Amygdala (tissue), 56 donors: ENCODE measurements at regions not wholly inside any gene's neighbourhood (a gene's known extent, or its start where the extent isn't known, plus 50 kb on each side); places are given as distances from the start of the nearest gene placed in this dataset.

ENCODE experiments used
- DNase-seq, 56 donors: peaks; one replicate each; lab custom pipeline; 2025; lab: John Stamatoyannopoulos, UW

GRCh38 chr13:107531180-107531579 lies 684.2 kb downstream of the LIG4 start:
- DNase-seq: no peak

DNA sequence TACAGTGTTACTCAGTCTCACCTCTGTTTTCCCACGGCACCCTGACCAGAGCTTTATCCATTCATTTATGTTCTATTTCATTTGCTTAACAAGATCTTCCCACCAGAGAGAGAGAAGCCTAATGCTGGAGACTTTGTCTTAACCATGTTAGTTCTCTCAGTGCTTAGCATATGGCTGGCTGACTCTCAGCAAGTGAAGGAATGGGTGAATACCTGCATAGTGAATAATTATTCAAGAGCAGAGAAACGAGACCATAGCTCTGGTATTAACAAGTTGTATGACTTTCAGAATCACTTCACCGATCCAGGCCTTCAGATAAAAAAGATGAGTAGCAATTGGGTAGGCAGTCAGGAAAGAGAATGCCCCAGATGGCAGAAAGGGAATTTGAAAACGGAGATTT lies 686.3 kb downstream of the LIG4 start:
- DNase-seq: no peak

- DNase-seq: no peak
Observed at GRCh38 chr13:107518780-107519179, 696.6 kb downstream of the LIG4 start.

GRCh38 chr13:107518292-107518691 lies 697.0 kb downstream of the LIG4 start:
- DNase-seq: no peak

GRCh38 chr13:107516517-107516916 lies 698.8 kb downstream of the LIG4 start:
- no peak for DNase-seq

DNA sequence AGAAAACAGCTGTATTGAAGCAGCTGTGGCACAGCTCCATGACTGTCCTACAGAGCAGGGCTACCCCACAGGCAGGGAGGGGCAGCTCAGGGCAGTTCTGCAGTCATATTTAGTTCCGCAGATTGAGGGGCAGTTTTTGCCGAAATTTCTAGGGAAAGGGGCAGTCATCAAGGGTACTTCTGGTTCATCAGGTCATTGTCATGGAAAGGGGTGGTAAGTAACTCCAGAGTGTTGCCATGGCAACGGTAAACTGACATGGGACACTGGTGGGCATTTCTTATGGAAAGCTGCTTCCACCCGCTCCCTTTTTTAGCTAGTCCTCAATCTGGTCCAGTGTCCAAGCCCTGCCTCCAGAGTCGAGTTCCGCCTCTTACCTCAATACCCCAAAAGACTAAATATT lies 702.8 kb downstream of the LIG4 start:
- no peak for DNase-seq

DNA sequence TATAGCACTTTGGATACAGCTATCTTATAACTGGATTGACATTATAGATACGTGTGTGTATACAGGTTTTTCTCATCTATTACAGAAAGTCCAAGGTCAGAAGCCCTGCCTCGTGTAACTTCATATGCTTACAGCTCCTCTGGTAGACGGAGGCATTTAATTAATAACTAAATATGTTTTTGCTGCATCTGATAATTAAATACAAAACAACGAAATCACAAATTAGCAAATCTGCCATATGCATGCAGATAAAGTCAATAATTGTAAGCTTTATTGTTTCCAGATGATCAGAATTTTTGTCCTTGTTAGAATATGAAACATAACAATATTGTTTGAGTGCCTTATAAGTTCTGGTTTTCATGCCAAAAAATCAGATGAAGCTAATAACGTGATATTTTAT lies 717.7 kb downstream of the LIG4 start:
- no peak for DNase-seq

DNA sequence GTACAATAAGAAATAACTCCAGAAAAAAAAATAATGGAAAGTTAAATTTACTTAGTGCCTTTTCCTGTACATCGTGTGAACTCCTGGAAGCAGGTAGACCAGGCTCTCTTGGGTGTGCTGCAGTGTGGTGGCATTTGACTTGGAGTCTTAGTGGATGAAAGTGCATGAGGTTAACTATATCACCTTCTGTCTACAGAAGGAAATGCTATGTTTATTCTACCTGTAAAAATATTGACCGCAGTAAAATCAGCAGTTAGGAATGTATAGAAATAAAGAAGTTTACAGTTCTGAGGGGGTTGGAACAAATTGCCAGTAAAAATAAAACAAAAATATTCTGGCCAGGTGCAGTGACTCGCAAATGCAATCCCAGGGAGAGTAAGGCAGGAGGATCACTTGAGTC lies 722.1 kb downstream of the LIG4 start:
- no peak for DNase-seq

DNA sequence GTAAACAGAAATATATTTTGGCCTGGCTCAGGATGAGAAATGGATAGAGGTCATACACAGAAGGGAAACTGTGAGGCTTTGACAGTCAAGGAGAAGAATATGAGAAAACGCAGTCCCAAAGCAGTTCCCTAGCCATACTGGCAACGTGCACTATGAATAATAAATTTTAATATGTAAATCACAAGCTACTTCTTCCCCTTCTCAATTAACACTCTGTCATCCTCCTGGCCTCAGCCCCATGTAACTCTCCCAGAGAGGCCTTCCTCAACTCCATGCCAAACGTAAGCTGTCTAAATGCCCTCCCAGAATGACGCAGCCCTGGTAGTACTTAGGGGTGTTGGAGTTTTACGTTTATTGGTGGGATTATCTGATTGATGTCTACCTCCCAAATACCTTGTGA lies 732.6 kb downstream of the LIG4 start:
- DNase-seq: no peak

GRCh38 chr13:107480130-107480529 lies 735.2 kb downstream of the LIG4 start:
- DNase-seq: no peak

DNA sequence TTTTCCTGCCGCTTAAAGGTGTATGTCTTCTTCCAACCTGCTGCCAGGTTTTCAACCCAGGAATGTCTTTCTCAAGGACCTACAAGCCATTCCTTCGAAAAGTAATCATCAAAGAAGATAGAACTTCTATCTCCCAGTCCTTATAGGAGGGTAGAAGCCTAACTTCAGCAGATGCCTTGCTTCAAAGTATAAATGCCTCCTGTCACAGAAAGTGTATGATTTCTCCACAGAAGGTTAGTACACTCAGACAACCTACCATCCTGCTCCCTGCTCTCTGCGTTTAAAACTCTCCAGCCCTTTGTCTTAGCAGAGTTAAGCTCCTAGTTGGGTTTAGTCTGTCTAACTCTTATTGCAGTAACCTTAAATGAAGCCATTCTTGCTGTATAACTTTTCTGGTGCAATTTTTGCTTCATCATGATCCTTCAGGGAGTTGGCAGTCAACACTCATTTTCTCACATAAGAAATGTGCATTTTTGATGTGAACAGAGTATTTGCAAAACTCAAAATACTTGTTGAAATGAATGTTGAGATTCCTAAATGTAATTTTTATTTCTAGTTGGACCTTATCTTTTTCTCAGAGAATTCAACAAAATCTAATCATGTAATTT lies 737.5 kb downstream of the LIG4 start:
- DNase-seq: no peak

GRCh38 chr13:107475753-107476453 lies 739.4 kb downstream of the LIG4 start:
- no peak for DNase-seq

DNA sequence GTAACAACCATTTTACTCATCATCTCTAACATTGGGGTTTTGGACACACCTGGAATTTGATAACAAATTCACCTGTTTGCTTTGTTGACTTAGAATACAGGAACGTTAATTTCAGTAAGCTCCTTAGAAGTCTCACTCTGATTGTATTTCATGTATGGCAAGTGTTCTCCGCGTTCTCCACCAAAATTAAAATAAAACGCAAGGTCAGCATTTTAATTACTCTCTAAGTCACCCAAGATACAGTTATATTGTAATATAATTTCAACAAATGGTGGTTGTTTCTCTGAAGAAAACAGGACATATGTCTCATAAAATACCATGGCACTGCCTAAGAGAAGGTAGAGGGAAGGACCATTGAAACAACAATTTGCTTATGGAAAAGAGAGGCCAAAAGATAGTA lies 742.1 kb downstream of the LIG4 start:
- DNase-seq: no peak

DNA sequence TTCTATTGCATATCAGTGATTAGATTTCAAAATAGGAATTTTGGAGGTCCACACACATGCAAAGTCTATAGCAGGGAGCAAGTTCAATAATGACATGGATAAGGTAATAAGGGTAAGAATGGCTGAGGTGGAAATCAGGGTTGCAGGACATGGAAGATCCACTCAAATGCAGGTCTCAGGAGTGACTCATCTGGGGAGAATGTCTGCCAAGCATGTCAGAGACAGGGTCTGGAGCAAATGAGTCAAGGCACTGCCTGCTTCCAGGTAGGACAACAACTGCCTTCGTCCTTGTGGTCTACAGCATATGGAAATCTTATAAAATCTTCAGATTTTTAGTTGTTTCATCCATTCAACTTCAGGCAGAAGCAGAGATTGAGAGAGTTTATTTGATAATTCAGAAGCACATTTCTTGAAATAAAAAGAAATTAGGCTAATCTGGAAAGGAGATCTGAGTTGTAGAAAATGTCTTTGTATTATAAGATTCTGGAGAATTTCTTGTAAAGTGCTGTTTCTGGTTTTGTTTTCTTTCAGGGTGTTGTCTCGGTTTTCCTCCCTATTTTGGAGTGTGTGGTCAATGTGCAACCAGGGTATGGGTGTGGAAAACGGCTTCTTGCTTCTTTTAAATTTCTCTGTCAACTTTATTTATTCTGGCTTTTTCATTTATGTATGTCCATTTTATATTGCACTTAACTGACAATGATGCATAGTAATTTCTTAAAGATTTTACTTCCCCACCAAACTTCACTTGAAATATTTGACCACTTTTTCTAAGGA lies 748.8 kb downstream of the LIG4 start:
- DNase-seq: no peak

GRCh38 chr13:107462501-107462900 lies 752.8 kb downstream of the LIG4 start:
- DNase-seq: no peak

GRCh38 chr13:107461751-107462150 lies 753.6 kb downstream of the LIG4 start:
- DNase-seq: no peak

DNA sequence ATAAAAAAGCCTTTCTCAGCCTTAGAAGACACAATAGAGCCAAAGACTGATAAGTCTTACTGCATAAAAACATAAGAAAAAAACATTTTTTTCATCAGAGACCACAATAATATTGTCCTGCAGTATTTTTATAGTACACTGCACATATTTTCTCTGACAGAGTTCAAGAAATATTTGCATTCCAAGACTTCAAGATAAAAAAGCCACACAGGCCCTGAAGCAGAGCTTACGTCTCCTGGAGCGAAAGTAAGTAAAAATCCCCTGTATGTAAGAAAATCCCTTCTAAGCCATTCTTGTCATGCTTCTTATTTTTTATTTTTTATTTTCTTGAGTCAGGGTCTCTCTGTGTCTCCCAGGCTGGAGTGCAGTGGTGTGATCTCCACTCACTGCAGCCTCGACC lies 755.9 kb downstream of the LIG4 start:
- no peak for DNase-seq

- DNase-seq: no peak
Observed at GRCh38 chr13:107458269-107458668, 757.1 kb downstream of the LIG4 start.

GRCh38 chr13:107457686-107458085 lies 757.6 kb downstream of the LIG4 start:
- DNase-seq: no peak

DNA sequence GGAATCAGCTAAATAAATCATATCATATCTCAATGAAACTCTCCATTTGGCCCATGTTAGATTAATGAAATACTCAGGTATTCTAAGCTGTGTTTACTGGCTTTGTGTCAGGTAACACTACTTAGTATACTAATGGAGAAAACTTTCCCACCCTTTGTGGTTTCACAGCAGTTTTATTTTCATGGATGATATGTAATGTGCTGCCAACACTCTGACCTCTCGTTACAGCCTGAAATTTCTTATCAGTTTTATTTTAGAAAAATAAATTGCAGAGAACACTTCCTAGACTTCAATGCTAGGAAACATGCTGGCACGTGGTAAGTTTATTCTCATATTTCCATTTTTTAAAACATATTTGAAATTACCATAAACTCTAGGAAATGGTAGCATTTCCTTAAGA lies 758.9 kb downstream of the LIG4 start:
- DNase-seq: no peak

- no peak for DNase-seq
Observed at GRCh38 chr13:107452833-107453232, 762.5 kb downstream of the LIG4 start.

GRCh38 chr13:107450931-107451330 lies 764.4 kb downstream of the LIG4 start:
- peak in 6 of 56 donors; percentile 0 to 21 (median 2) for DNase-seq
